GM23338 (cell line): ENCODE measurements at regions not wholly inside any gene's neighbourhood (a gene's known extent, or its start where the extent isn't known, plus 50 kb on each side); places are given as distances from the start of the nearest gene placed in this dataset.

ENCODE experiments used
- ATAC-seq: fragments of 200-7000 bp; cut with Tn5 transposase; 3 replicates; pipeline ENCODE4 v1.9.1; 2020
- DNase-seq: peaks from one replicate; pipeline ENCODE4 v3.0.0-alpha.2; 2015; ENCODE audit warnings: low spot score
- H2AFZ ChIP-seq: fragments of 200-600 bp; sonication (generic); 2 replicates; pipeline ENCODE4 v1.8.0; 2016; ENCODE audit warnings: antibody characterized with exemption, mild to moderate bottlenecking, moderate library complexity
- H3F3A ChIP-seq: fragments of 200-600 bp; sonication (generic); replicated peaks from 2 replicates; pipeline ENCODE4 v1.8.0; 2017; ENCODE audit warnings: antibody characterized with exemption, mixed run types, low read depth
- H3K27ac ChIP-seq: fragments of 200-600 bp; sonication (generic); 2 replicates; pipeline ENCODE4 v1.6.1; 2016; ENCODE audit warnings: low read depth
- H3K27me3 ChIP-seq: fragments of 200-600 bp; sonication (generic); 2 replicates; pipeline ENCODE4 v1.8.0; 2016; ENCODE audit warnings: mild to moderate bottlenecking, mixed run types, moderate library complexity; ENCODE audit not compliant: insufficient read depth
- H3K36me3 ChIP-seq: fragments of 200-600 bp; sonication (generic); 2 replicates; pipeline ENCODE4 v1.8.0; 2016; ENCODE audit warnings: mild to moderate bottlenecking; ENCODE audit not compliant: insufficient read depth
- H3K4me1 ChIP-seq: fragments of 200-600 bp; sonication (generic); 2 replicates; pipeline ENCODE4 v1.8.0; 2016; ENCODE audit warnings: mild to moderate bottlenecking, moderate library complexity; ENCODE audit not compliant: insufficient read depth
- H3K4me2 ChIP-seq: fragments of 200-600 bp; sonication (generic); 2 replicates; pipeline ENCODE4 v1.7.1; 2017; ENCODE audit warnings: mixed run types
- H3K4me3 ChIP-seq: fragments of 200-600 bp; sonication (generic); 2 replicates; pipeline ENCODE4 v1.6.1; 2016; ENCODE audit warnings: mixed run types
- H3K79me2 ChIP-seq: fragments of 200-600 bp; sonication (generic); replicated peaks from 2 replicates; pipeline ENCODE4 v1.8.0; 2017; ENCODE audit warnings: mild to moderate bottlenecking; ENCODE audit not compliant: insufficient read depth
- H3K9me2 ChIP-seq: fragments of 200-600 bp; sonication (generic); 2 replicates; pipeline ENCODE4 v1.8.0; 2017; ENCODE audit not compliant: insufficient read depth
- H4K20me1 ChIP-seq: fragments of 200-600 bp; sonication (generic); replicated peaks from 2 replicates; pipeline ENCODE4 v1.8.0; 2017; ENCODE audit warnings: mild to moderate bottlenecking; ENCODE audit not compliant: insufficient read depth
- H3K27ac Mint-ChIP-seq: 2 replicates; pipeline ENCODE4 v1.8.0; 2020; ENCODE audit warnings: inconsistent platforms, mild to moderate bottlenecking, moderate library complexity, mixed read lengths
- H3K27me3 Mint-ChIP-seq: 3 replicates; pipeline ENCODE4 v1.8.0; 2022; ENCODE audit warnings: low read depth, mild to moderate bottlenecking, moderate library complexity, mixed read lengths, inconsistent platforms; ENCODE audit not compliant: insufficient read depth, poor library complexity
- H3K36me3 Mint-ChIP-seq: 3 replicates; pipeline ENCODE4 v1.8.0; 2021; ENCODE audit warnings: low read depth, mild to moderate bottlenecking, inconsistent platforms, moderate library complexity, mixed read lengths
- H3K4me1 Mint-ChIP-seq: 3 replicates; pipeline ENCODE4 v1.8.0; 2020; ENCODE audit warnings: mild to moderate bottlenecking, inconsistent platforms, mixed read lengths
- H3K4me3 Mint-ChIP-seq: 3 replicates; pipeline ENCODE4 v1.8.0; 2021; ENCODE audit warnings: moderate library complexity, mild to moderate bottlenecking, inconsistent platforms, mixed read lengths
- H3K9me3 Mint-ChIP-seq: 3 replicates; pipeline ENCODE4 v1.8.0; 2020; ENCODE audit warnings: moderate library complexity, mild to moderate bottlenecking, inconsistent platforms, mixed read lengths
- CREB1 ChIP-seq: fragments of 250-450 bp; sonication (Bioruptor Pico); IDR thresholded peaks from 2 replicates; pipeline ENCODE4 v1.5.0; 2020; ENCODE audit warnings: low read depth, mild to moderate bottlenecking, moderate library complexity
- EZH2 ChIP-seq: fragments of 200-600 bp; sonication (generic); IDR thresholded peaks from one replicate; pipeline ENCODE4 v1.8.0; 2017; ENCODE audit warnings: antibody characterized with exemption, mild to moderate bottlenecking, low read depth; ENCODE audit not compliant: unreplicated experiment
- EZH2phosphoT487 ChIP-seq: fragments of 200-600 bp; sonication (generic); IDR thresholded peaks from one replicate; pipeline ENCODE4 v1.8.1; 2018; ENCODE audit warnings: antibody characterized with exemption; ENCODE audit not compliant: unreplicated experiment
- NANOG ChIP-seq: IDR thresholded peaks from 2 replicates; pipeline ENCODE4 v1.6.1; 2016; ENCODE audit warnings: antibody characterized with exemption, borderline replicate concordance
- POLR2AphosphoS5 ChIP-seq: IDR thresholded peaks from 2 replicates; pipeline ENCODE4 v1.6.1; 2016; ENCODE audit warnings: antibody characterized with exemption, low read depth
- STAT1 ChIP-seq: IDR thresholded peaks from one replicate; pipeline ENCODE4 v1.6.1; 2016; ENCODE audit warnings: antibody characterized with exemption; ENCODE audit not compliant: unreplicated experiment
- ZNF114 ChIP-seq: fragments of 250-450 bp; sonication (Bioruptor Pico); IDR thresholded peaks from 2 replicates; pipeline ENCODE4 v1.5.0; 2020; ENCODE audit warnings: mild to moderate bottlenecking, moderate library complexity
- ZNF331 ChIP-seq: fragments of 250-450 bp; sonication (Bioruptor Pico); IDR thresholded peaks from 2 replicates; pipeline ENCODE4 v1.5.0; 2020; ENCODE audit warnings: low read depth, mild to moderate bottlenecking, moderate library complexity
- TF ChIP-seq, protein P1 (sequence below): fragments of 250-450 bp; sonication (Bioruptor Pico); IDR thresholded peaks from 2 replicates; pipeline ENCODE4 v1.5.0; 2020; ENCODE audit warnings: mild to moderate bottlenecking, moderate library complexity
- TF ChIP-seq, protein P2 (sequence below): IDR thresholded peaks from one replicate; pipeline ENCODE4 v1.6.1; 2018; ENCODE audit warnings: antibody characterized with exemption; ENCODE audit not compliant: unreplicated experiment
- TF ChIP-seq, protein P3 (sequence below): IDR thresholded peaks from 2 replicates; pipeline ENCODE4 v1.6.1; 2016; ENCODE audit warnings: antibody characterized with exemption

DNA sequence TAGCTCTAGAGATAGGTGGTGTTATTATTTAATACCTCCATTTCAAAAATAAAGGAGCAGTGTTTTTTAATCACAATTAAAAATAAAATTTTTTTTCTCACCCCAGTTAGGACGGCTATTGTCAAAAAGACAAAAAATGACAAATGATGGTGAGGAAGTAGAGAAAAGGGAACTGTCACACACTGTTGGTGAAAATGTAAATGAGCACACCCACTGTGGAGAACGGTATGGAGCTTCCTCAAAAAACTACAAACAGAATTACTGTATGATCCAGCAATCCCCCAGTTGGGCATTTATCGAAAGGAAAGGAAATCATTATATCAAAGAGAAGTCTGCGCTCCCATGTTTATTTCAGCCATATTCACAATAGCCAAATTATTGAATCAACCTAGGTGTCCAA lies 148.7 kb upstream of the NR5A2 start:
- Mint-ChIP-seq H3K4me3 (no peak overlapping the region), H3K27ac (no peak overlapping the region), H3K36me3 (no peaks in the 10 kb centered on the region), H3K4me1 (no peaks in the 10 kb centered on the region; the same call in 2 of the 3 replicates), H3K9me3 (peaks cover 4% of the 10 kb centered on the region; the same call in 1 of the 3 replicates), H3K27me3 (no peaks in the 10 kb centered on the region)
- no peak for DNase-seq
- no peaks in the 10 kb centered on the region for H3F3A ChIP-seq
- no peaks in the 10 kb centered on the region for H4K20me1 ChIP-seq
- no peaks in the 10 kb centered on the region; the same call in 1 of the 2 replicates for H3K9me2 ChIP-seq
- no peaks in the 10 kb centered on the region for H3K4me1 ChIP-seq
- no peaks in the 10 kb centered on the region for H3K79me2 ChIP-seq
- no peak overlapping the region for H2AFZ ChIP-seq
- ATAC-seq, result no peak
- TF ChIP-seq CREB1 (CRISPR knock-in tag), result no peak
- TF ChIP-seq NANOG, result no peak
- TF ChIP-seq, protein P1, sequence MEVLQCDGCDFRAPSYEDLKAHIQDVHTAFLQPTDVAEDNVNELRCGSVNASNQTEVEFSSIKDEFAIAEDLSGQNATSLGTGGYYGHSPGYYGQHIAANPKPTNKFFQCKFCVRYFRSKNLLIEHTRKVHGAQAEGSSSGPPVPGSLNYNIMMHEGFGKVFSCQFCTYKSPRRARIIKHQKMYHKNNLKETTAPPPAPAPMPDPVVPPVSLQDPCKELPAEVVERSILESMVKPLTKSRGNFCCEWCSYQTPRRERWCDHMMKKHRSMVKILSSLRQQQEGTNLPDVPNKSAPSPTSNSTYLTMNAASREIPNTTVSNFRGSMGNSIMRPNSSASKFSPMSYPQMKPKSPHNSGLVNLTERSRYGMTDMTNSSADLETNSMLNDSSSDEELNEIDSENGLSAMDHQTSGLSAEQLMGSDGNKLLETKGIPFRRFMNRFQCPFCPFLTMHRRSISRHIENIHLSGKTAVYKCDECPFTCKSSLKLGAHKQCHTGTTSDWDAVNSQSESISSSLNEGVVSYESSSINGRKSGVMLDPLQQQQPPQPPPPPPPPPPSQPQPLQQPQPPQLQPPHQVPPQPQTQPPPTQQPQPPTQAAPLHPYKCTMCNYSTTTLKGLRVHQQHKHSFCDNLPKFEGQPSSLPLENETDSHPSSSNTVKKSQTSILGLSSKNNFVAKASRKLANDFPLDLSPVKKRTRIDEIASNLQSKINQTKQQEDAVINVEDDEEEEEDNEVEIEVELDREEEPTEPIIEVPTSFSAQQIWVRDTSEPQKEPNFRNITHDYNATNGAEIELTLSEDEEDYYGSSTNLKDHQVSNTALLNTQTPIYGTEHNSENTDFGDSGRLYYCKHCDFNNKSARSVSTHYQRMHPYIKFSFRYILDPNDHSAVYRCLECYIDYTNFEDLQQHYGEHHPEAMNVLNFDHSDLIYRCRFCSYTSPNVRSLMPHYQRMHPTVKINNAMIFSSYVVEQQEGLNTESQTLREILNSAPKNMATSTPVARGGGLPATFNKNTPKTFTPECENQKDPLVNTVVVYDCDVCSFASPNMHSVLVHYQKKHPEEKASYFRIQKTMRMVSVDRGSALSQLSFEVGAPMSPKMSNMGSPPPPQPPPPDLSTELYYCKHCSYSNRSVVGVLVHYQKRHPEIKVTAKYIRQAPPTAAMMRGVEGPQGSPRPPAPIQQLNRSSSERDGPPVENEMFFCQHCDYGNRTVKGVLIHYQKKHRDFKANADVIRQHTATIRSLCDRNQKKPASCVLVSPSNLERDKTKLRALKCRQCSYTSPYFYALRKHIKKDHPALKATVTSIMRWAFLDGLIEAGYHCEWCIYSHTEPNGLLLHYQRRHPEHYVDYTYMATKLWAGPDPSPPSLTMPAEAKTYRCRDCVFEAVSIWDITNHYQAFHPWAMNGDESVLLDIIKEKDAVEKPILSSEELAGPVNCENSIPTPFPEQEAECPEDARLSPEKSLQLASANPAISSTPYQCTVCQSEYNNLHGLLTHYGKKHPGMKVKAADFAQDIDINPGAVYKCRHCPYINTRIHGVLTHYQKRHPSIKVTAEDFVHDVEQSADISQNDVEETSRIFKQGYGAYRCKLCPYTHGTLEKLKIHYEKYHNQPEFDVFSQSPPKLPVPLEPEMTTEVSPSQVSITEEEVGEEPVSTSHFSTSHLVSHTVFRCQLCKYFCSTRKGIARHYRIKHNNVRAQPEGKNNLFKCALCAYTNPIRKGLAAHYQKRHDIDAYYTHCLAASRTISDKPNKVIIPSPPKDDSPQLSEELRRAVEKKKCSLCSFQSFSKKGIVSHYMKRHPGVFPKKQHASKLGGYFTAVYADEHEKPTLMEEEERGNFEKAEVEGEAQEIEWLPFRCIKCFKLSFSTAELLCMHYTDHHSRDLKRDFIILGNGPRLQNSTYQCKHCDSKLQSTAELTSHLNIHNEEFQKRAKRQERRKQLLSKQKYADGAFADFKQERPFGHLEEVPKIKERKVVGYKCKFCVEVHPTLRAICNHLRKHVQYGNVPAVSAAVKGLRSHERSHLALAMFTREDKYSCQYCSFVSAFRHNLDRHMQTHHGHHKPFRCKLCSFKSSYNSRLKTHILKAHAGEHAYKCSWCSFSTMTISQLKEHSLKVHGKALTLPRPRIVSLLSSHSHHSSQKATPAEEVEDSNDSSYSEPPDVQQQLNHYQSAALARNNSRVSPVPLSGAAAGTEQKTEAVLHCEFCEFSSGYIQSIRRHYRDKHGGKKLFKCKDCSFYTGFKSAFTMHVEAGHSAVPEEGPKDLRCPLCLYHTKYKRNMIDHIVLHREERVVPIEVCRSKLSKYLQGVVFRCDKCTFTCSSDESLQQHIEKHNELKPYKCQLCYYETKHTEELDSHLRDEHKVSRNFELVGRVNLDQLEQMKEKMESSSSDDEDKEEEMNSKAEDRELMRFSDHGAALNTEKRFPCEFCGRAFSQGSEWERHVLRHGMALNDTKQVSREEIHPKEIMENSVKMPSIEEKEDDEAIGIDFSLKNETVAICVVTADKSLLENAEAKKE (CRISPR knock-in tag), result no peak
- TF ChIP-seq, protein P2, sequence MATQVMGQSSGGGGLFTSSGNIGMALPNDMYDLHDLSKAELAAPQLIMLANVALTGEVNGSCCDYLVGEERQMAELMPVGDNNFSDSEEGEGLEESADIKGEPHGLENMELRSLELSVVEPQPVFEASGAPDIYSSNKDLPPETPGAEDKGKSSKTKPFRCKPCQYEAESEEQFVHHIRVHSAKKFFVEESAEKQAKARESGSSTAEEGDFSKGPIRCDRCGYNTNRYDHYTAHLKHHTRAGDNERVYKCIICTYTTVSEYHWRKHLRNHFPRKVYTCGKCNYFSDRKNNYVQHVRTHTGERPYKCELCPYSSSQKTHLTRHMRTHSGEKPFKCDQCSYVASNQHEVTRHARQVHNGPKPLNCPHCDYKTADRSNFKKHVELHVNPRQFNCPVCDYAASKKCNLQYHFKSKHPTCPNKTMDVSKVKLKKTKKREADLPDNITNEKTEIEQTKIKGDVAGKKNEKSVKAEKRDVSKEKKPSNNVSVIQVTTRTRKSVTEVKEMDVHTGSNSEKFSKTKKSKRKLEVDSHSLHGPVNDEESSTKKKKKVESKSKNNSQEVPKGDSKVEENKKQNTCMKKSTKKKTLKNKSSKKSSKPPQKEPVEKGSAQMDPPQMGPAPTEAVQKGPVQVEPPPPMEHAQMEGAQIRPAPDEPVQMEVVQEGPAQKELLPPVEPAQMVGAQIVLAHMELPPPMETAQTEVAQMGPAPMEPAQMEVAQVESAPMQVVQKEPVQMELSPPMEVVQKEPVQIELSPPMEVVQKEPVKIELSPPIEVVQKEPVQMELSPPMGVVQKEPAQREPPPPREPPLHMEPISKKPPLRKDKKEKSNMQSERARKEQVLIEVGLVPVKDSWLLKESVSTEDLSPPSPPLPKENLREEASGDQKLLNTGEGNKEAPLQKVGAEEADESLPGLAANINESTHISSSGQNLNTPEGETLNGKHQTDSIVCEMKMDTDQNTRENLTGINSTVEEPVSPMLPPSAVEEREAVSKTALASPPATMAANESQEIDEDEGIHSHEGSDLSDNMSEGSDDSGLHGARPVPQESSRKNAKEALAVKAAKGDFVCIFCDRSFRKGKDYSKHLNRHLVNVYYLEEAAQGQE, result no peak
- TF ChIP-seq ZNF114, result no peak
- TF ChIP-seq, protein P3, sequence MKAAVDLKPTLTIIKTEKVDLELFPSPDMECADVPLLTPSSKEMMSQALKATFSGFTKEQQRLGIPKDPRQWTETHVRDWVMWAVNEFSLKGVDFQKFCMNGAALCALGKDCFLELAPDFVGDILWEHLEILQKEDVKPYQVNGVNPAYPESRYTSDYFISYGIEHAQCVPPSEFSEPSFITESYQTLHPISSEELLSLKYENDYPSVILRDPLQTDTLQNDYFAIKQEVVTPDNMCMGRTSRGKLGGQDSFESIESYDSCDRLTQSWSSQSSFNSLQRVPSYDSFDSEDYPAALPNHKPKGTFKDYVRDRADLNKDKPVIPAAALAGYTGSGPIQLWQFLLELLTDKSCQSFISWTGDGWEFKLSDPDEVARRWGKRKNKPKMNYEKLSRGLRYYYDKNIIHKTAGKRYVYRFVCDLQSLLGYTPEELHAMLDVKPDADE, result no peak
- TF ChIP-seq ZNF331 (CRISPR knock-in tag), result no peak
- no peak for TF ChIP-seq EZH2phosphoT487
- TF ChIP-seq STAT1, result no peak
- TF ChIP-seq POLR2AphosphoS5, result no peak
- no peak for TF ChIP-seq EZH2
- no peaks in the 10 kb centered on the region for H3K36me3 ChIP-seq
- H3K27ac ChIP-seq, result no peak overlapping the region
- H3K27me3 ChIP-seq, result no peaks in the 10 kb centered on the region
- H3K4me2 ChIP-seq, result no peak overlapping the region
- no peak overlapping the region for H3K4me3 ChIP-seq
